K562 (cell line): ENCODE measurements at regions not wholly inside any gene's neighbourhood (a gene's known extent, or its start where the extent isn't known, plus 50 kb on each side); places are given as distances from the start of the nearest gene placed in this dataset.

ENCODE experiments used
- ATAC-seq: fragments of 200-7000 bp; cut with Tn5 transposase; 3 replicates; pipeline ENCODE4 v1.9.1; 2020; ENCODE audit warnings: moderate library complexity
- BruUV-seq: library from RNA; stranded (reverse); fragments of 400-500 nt; replicated peaks from 2 replicates; lab custom pipeline; 2021; lab: Mats Ljungman, UMichigan
- CTCF ChIA-PET: fragments of 300-600 bp; formaldehyde crosslinking; extraction: SDS; loops from one replicate; lab custom pipeline; 2021; ENCODE audit warnings: low intra/inter-chr PET ratio; lab: Yijun Ruan, JAX
- POLR2A ChIA-PET: fragments of 300-600, 350-650 bp; sonication (Branson Sonifier 250); formaldehyde crosslinking; extraction: SDS; loops from one replicate; lab custom pipeline; 2021; ENCODE audit warnings: antibody characterized with exemption, inconsistent platforms; lab: Yijun Ruan, JAX
- DNase-seq, 4 experiments: peaks; one replicate each; pipeline versions ENCODE4 v3.0.0 to v3.0.0-alpha.2; 2011 to 2018; ENCODE audit warnings: low spot score in 3 of 4, mixed read lengths in 3 of 4; ENCODE audit errors: extremely low read depth in 1 of 4
- FAIRE-seq: peaks from 2 replicates; lab custom pipeline; 2011; peaks lifted over from hg19 to GRCh38; lab: Jason Lieb, UNC
- H2AFZ ChIP-seq: 2 replicates; pipeline ENCODE4 v1.6.0; 2011; ENCODE audit warnings: low read depth, low read length, control low read depth, inconsistent platforms
- H3K27ac ChIP-seq: fragments of 200-600 bp; 3 replicates; pipeline ENCODE4 v1.8.0; 2011; ENCODE audit warnings: low read depth, mild to moderate bottlenecking, control low read depth, inconsistent platforms, low read length, moderate library complexity, mixed read lengths; ENCODE audit errors: extremely low read depth
- H3K27me3 ChIP-seq, 2 experiments: fragments of 300-600 bp in 1 of 2; 2 replicates in 1 of 2; 3 replicates in 1 of 2; pipeline versions ENCODE4 v1.6.0 to v1.8.0; 2011; ENCODE audit warnings: inconsistent platforms in 2 of 2, low read length in 2 of 2, mild to moderate bottlenecking in 1 of 2, mixed read lengths in 1 of 2, moderate library complexity in 1 of 2; ENCODE audit not compliant: control insufficient read depth in 2 of 2, insufficient read depth in 2 of 2
- H3K36me3 ChIP-seq: fragments of 300-600 bp; 3 replicates; pipeline ENCODE4 v1.8.0; 2011; ENCODE audit warnings: mild to moderate bottlenecking, low read length, inconsistent platforms; ENCODE audit not compliant: control insufficient read depth, insufficient read depth
- H3K4me1 ChIP-seq, 2 experiments: fragments of 200-600 bp in 1 of 2; replicated peaks in 1 of 2; 2 replicates in 1 of 2; 3 replicates in 1 of 2; pipeline versions ENCODE4 v1.5.1 to v1.8.0; 2011; ENCODE audit warnings: inconsistent platforms in 2 of 2, low read length in 2 of 2, mild to moderate bottlenecking in 1 of 2, mixed read lengths in 1 of 2, moderate library complexity in 1 of 2; ENCODE audit not compliant: control insufficient read depth in 2 of 2, insufficient read depth in 2 of 2
- H3K4me2 ChIP-seq: 2 replicates; pipeline ENCODE4 v1.6.1; 2011; ENCODE audit warnings: low read length, control low read depth, inconsistent platforms, mixed read lengths; ENCODE audit not compliant: insufficient read depth
- H3K4me3 ChIP-seq: fragments of 200-600 bp; sonication (generic), shearing (Covaris generic); 2 replicates; pipeline ENCODE4 v1.5.1; 2016; ENCODE audit warnings: control low read depth, inconsistent platforms
- H3K79me2 ChIP-seq: fragments of 200-600 bp; 3 replicates; pipeline ENCODE4 v1.8.0; 2011; ENCODE audit warnings: low read length, inconsistent platforms; ENCODE audit not compliant: control insufficient read depth, insufficient read depth
- H3K9ac ChIP-seq, 2 experiments: 2 replicates each; pipeline versions ENCODE4 v1.6.0 to v1.6.1; 2011; ENCODE audit warnings: low read depth in 2 of 2, low read length in 2 of 2, control low read depth in 1 of 2, inconsistent platforms in 1 of 2, mild to moderate bottlenecking in 1 of 2, mixed read lengths in 1 of 2; ENCODE audit not compliant: insufficient read depth in 1 of 2
- H3K9me1 ChIP-seq: one replicate; pipeline ENCODE4 v1.6.0; 2011; ENCODE audit warnings: inconsistent platforms, mild to moderate bottlenecking, low read length, moderate library complexity; ENCODE audit not compliant: control insufficient read depth, insufficient read depth
- H3K9me3 ChIP-seq: replicated peaks from 2 replicates; pipeline ENCODE4 v1.5.1; 2011; ENCODE audit warnings: low read depth, low read length, inconsistent platforms; ENCODE audit not compliant: control insufficient read depth, insufficient read depth
- H4K20me1 ChIP-seq: replicated peaks from 2 replicates; pipeline ENCODE4 v1.6.1; 2011; ENCODE audit warnings: low read length, inconsistent platforms, mixed read lengths; ENCODE audit not compliant: control insufficient read depth, insufficient read depth
- ATF6 ChIP-seq: sonication (generic); formaldehyde crosslinking; IDR thresholded peaks from 2 replicates; pipeline ENCODE4 v1.4.0; 2020; ENCODE audit warnings: mild to moderate bottlenecking, missing genetic modification reagents
- CTBP1 ChIP-seq: fragments of 450-650 bp; IDR thresholded peaks from 2 replicates; pipeline ENCODE4 v1.6.1; 2016; ENCODE audit warnings: borderline replicate concordance
- NFE2 ChIP-seq: IDR thresholded peaks from 2 replicates; pipeline ENCODE4 v1.6.1; 2014; ENCODE audit warnings: antibody characterized with exemption, low read depth
- RAD21 ChIP-seq, 2 experiments: fragments of 250-450 bp in 1 of 2; fragments of 450-650 bp in 1 of 2; sonication (Bioruptor Pico) in 1 of 2; formaldehyde crosslinking in 1 of 2; IDR thresholded peaks in 1 of 2; conservative IDR thresholded peaks in 1 of 2; 2 replicates each; pipeline versions ENCODE4 v1.4.0 to v1.8.0; 2020 to 2022; ENCODE audit warnings: mild to moderate bottlenecking in 2 of 2, moderate library complexity in 1 of 2
- RERE ChIP-seq: sonication (generic); formaldehyde crosslinking; IDR thresholded peaks from 2 replicates; pipeline ENCODE4 v1.8.0; 2023; ENCODE audit warnings: missing genetic modification reagents, mild to moderate bottlenecking, borderline replicate concordance
- RNF2 ChIP-seq: sonication (generic); IDR thresholded peaks from 2 replicates; pipeline ENCODE4 v1.6.1; 2016
- TRIM24 ChIP-seq, 2 experiments: fragments of 450-650 bp; IDR thresholded peaks; 2 replicates each; pipeline ENCODE4 v1.6.1; 2016
- TSC22D4 ChIP-seq: fragments of 450-650 bp; IDR thresholded peaks from 2 replicates; pipeline ENCODE4 v1.6.1; 2016; ENCODE audit warnings: missing genetic modification characterization, missing biosample characterization, control low read depth
- ZNF184 ChIP-seq: sonication (generic); formaldehyde crosslinking; IDR thresholded peaks from 2 replicates; pipeline ENCODE4 v1.5.0; 2020; ENCODE audit warnings: missing genetic modification reagents
- ZNF24 ChIP-seq: fragments of 450-650 bp; IDR thresholded peaks from 2 replicates; pipeline ENCODE4 v1.6.1; 2016
- ZNF316 ChIP-seq: fragments of 450-650 bp; IDR thresholded peaks from 2 replicates; pipeline ENCODE4 v1.6.1; 2016
- WGBS: fragments of 100-300 bp; shearing (Covaris generic); methylation state at CpG from one replicate; pipeline ENCODE4 v1.1.6; 2016; ENCODE audit warnings: low coverage, mixed read lengths; ENCODE audit not compliant: insufficient coverage; ENCODE audit errors: missing lambda C conversion rate; 5-methylcytosine and 5-hydroxymethylcytosine counted together
- in situ Hi-C: fragments of 300-500 bp; cut with MboI; formaldehyde crosslinking; loops from 4 replicates; pipeline ENCODE4 v1.15.0; 2018; ENCODE audit warnings: inconsistent platforms, mixed read lengths
- intact Hi-C: fragments of 100-400 bp; cut with micrococcal nuclease; formaldehyde crosslinking; loops from 2 replicates; pipeline ENCODE4 v1.14.2; 2022

GRCh38 chr2:236479814-236480213 lies 89.8 kb upstream of the ACKR3 start:
- WGBS = 0% methylated on average over 1 of the region's 1 CpG
- H3K9me3 ChIP-seq = no peaks in the 10 kb centered on the region
- H3K4me2 ChIP-seq = no peak overlapping the region
- TF ChIP-seq NFE2 (no peak), ATF6 (CRISPR knock-in tag) (no peak), ZNF316 (no peak), RERE (no peak), RNF2 (no peak), CTBP1 (no peak), TRIM24 (IDR thresholded peaks at IDR 0.05) (no peak), ZNF24 (no peak), TSC22D4 (no peak), ZNF184 (no peak), RAD21 (CRISPR knock-in tag; conservative IDR thresholded peaks at IDR 0.05 in 1 of 2, IDR thresholded peaks at IDR 0.05 in 1 of 2) (no peak)
- no peaks in the 10 kb centered on the region for H3K79me2 ChIP-seq
- BruUV-seq = no TSS peak
- H3K27me3 ChIP-seq = no peaks in the 10 kb centered on the region
- H2AFZ ChIP-seq = no peak overlapping the region
- intact Hi-C loops = no loop called here
- H3K4me3 ChIP-seq = no peak overlapping the region
- DNase-seq (no peak), FAIRE-seq (no peak), ATAC-seq (no peak)
- POLR2A ChIA-PET = no interaction called here
- H3K4me1 ChIP-seq = no peaks in the 10 kb centered on the region
- no peak overlapping the region for H3K27ac ChIP-seq
- CTCF ChIA-PET = no interaction called here
- no peaks in the 10 kb centered on the region for H3K9me1 ChIP-seq
- H4K20me1 ChIP-seq = no peaks in the 10 kb centered on the region
- H3K9ac ChIP-seq = no peak overlapping the region
- no peaks in the 10 kb centered on the region for H3K36me3 ChIP-seq
- in situ Hi-C loops = no loop called here
